LHCN-M2 (cell line): ENCODE measurements at regions not wholly inside any gene's neighbourhood (a gene's known extent, or its start where the extent isn't known, plus 50 kb on each side); places are given as distances from the start of the nearest gene placed in this dataset.

Source experiments
- DNase-seq: peaks from one replicate; pipeline ENCODE4 v3.0.0-alpha.2; 2012; ENCODE audit warnings: low read depth

DNA sequence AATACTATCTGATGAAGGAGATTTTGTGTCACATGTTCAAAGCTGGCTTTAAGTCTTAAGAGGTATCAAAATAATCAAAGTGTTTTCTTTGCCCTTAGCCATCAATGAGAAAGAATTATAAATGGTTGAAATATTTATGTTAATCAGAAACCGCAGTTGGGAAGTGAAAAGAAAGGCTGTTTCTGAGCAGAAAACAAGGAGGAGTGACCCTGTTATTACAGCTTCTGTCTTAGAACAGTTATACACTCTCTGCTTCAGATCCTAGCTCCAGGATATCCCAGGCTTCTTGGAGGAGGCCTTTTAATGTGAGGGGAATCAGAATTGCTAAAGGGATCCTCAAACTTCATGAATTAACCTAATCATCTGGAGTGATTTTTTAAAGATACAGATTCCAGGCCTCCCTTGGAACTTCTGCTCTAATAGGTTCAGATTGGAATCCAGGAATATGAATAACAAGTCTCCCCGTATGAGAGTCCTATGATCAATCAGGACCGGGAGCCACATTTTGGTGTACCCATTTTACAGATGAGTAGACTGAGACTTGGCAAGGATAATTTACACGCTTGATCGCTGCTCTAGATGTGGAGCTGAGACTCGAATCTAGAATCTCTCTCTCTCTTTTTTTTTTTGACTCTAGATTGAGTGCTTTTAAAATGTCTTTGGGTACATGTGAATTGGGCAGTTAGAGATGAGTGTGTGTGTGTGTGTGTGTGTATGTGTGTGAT, 50.8 kb upstream of the JAG1 start:
- DNase-seq = no peak

DNA sequence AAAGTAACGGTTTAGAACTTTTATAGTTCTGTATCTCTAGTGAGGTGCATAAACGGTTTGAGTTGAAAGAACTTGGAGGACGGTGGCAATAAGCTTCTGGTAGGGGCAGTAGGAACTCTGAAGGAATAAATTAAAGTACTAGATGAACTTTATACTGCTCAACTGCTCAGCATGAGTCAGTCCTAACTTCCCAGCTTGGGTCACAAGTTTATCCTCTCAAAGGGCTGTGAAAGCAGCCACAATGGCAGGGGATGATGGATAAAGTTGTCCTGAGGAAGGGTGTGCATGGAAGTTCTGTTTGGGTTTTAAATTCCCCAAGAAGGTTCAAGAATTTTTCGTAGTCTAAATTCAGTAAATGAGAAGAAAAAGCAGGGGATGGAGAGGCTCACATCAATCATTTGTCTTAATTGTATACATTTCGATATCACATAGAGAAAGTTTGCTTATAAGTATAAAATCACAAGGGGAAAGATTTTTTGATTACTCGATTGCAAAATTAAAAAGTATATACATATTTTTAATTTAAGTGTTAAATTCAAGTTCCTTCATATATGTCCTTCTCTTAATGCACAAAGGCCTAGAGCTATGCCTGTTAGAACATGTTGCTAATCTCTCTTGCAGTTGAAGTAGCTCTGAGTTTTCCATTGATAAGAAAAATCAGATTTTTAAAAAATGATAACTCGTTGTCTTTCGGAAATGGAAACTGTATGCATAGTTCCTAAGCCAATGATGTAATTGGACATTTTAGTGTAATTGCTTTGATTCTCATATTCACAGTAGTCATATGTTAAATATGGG, 55.3 kb upstream of the JAG1 start:
- DNase-seq = peak; percentile 48

DNA sequence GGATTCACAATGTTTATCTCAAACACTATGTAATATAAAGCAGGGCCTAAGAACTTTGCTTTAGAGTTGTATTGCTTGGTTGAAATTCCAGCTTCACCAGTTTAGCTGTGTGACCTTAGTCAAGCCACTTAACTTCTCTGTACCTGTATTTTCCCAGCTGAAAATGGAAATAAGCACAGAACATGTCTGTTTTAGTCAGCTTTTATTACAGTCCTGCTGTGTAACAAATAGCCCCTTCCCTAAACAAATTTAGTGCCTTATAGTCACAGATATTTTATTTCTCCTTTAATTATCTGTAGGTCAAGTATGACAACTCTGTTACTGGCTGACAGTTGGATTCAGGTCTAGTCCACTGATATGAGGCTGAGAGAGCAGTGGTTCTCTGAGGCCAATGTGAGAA, 56.0 kb upstream of the JAG1 start:
- DNase-seq = no peak

DNA sequence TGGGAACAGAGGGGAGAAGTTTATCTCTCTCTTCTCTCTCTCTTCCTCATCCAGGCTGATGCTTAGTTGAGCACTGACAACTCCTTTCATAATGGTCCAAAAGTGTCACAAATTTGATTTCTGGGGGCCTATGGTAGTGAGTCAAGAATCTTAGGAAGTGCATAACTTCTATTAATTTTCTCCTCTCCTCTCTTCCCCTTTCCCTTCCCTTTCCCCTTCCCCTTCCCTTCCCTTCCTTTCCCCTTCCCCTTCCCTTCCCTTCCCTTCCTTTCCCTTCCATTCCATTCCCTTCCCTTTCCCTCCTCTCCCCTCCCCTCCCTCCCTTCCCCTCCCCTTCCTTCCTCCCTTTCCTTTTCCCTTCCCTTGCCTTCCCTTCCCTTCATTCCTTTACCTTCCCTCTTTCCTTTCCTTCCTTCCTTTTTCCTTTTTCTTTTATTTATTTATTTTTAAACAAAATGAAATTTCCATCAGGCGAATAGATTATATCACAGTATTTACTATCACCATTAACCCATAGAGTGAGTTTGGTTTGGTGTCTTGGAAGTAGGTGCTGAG, 56.9 kb upstream of the JAG1 start:
- no peak for DNase-seq

DNA sequence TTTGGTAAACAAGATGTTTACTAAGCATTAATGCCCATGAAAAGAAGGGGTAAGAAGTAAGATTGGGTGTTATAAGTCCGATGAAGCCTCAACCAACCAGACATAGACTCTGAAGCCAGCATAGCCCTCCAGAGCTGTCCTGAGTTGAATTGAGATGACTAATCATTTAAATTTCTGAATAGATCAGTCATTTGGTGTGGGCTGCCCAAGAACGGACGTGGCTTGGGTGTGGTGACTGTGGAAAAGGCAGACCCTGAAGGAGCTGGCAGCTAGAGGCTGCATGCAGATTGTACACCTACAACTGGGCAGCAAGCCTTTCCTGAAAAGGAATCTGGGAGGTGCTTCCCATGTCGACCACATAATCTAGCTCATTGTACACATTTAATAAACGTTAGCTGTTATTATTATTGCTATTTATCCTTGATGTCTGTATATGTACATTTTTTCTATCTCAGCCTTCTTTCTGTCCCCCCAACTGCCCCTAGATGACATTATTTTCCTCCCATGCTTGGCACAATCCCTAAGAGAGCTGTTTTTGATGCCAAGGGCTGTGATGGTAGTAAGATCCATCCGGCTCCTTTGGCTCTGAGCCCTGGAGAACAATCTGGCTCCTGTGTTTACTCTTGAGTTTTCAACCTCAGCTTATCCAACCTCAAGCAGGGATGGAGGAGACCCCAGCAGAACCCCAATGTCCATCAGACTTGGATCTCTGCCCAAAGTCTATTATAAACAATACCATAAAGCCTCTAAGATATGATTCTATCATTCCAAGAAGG, 57.6 kb upstream of the JAG1 start:
- DNase-seq = peak; percentile 69

DNA sequence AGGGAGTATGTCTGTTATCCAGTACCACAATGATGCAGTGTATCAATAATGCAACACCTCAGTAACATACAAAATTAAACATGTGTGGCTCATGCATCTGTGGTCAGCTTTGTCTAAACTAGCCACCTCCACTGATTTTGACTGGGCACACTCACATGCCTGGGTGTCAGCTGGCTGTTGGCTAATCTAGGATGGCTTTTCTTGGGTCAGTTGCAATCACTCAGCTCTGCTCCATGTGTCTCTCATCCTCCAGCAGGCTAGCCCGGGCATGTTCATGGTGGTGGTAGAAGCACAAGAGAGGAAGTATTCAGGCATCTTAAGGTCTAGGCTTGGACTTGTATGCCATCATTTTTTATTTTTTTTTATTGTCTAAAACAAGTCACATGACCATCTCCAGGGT, 59.3 kb upstream of the JAG1 start:
- DNase-seq = peak; percentile 75

DNA sequence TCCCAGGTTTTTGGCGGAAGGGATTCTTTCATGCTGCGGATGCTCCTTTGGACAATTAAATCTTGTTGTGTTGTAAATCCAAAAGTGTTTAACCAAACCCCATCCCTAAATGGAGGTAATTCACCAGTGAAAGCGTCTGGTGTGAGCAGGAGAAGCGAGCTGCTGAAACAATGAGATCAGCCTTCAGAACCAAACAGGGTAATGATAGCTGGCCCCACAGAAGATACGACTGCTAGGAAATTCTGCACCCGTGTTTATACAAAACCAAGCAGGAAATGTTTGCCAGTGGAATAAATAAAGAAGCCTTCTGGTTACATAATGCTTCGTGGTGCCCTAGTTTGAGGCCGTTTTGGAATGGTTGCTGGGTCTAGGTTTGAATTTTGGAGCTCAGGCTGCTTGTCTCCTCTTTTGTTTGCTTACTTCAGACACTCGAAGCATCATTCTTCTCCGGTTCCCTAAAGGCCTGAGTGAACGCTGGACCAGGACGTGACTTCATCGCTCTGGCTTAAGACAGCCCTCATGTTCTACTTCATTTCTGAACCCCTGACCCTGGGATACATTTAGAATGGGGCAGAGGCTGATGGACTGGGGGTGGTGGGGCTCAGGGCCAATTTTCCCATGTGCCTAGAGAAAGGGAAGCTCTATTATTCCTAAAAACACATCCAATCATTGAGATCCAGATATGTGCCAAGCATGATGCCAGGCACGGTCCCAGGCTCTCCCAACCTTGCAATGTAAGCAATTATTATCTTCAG, 61.6 kb upstream of the JAG1 start:
- no peak for DNase-seq

DNA sequence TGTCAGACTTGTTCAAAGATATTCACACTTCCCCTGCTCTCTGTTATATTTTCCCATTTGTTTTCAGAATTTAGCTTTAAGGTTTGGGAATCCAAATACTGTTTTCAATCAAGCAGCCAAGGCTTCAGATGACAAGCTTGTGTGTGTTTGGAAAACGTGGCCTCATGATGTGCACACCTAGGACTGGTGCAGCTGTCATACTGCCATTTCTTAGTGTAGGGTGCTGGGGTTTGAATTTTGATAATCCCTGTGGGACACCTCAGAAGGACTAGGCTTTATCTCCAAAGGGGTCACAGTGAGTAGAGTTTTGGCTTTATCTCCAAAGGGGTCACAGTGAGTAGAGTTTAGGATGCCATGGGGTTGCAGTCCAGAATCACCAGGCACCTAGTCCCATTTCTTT, 65.3 kb upstream of the JAG1 start:
- DNase-seq = no peak

DNA sequence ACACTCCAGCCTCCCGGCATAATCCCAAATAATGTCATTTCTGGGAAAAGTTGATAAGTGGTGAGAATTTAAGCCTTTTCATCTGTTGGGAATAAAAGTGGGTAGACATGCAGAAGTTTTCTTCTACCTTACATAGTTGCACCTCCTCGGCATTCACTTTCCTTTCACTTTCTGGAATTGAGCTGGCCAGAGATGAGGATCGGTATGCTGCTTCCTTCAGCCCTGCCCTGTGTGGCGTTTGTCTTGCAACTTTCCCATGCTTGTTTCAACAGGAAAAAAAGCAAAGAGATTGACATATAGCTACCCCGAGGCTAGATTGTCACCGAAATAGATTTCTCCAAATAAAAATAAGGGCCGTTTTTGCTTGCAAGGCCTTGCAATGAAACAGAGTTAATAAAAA, 65.8 kb upstream of the JAG1 start:
- DNase-seq = no peak

DNA sequence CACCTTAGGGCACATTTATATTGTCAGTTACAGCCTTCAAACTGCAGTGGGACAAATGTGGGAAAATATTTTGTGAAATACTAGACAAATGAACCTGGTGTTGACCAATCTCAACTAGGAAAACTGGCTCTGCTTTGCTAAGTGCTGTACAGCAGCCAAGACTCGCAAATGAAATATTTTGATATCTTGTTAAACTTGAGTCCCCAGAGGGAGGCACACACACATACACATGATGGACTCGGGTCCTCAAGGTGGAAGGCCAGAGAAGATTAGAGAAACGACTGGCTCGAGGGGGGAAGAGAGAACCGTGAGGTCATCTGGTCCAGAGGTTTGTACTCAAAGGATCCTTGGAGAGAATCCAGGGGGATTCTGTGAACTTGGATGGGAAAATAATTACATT, 67.3 kb upstream of the JAG1 start:
- no peak for DNase-seq

GRCh38 chr20:10745790-10746189, 72.0 kb upstream of the JAG1 start:
- no peak for DNase-seq

DNA sequence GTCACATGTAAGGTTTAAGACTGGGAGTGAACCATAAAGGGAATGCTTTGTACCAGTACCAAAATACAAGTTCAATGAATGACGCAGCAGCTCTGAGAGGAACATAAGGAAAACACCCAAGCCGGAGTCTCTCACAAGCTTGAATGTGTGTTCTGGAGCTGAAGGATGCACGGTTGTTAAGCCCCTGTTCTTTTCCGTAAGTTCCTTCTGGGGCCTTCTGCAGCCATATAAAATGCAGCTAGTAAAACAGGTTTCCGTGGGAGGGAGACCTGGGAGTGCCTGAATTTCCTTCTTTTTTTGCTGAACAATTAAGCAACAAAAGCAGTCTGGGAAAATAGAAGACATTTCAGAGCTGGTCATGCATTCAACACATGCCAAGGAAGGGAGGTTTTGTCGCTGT, 73.2 kb upstream of the JAG1 start:
- DNase-seq = no peak

- no peak for DNase-seq
Observed at GRCh38 chr20:10749084-10749483, 75.3 kb upstream of the JAG1 start.

DNA sequence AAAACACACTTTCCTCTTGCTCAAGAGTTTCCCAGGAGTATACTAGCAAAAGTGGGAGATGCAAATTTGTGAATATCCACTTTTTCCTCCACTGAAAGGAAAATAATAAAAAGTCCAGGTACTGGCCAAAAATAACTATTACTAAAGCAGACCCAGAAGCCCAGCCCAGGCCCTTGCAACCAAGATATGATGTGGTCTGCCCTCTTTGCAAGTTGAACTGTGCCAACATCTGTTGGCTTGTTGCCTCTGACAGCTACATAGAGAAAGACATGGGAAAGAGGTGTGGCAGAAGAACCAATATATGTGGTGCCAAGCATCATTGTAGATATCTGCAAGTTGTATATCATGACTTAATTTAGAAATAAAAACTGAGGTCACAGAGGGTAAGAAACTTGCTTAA, 78.4 kb upstream of the JAG1 start:
- DNase-seq = no peak

DNA sequence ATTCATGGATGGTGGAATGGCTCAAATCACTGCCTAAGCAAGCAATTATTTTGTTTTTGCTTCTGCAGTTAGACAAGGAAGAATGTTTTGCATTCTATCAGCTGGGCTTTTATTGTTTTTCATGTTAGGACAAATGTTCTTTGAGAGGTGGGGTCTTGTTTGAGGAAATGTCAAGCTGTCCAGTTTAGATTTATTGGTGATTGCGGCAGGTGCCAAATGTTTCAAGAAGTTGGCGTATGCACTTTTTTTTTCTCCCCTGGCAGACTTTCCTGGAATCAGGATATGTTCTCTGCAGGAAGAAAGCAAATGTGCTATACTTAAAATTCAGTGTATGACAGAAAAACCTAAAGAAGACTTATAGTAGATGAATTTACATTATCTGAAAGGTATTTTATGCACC, 81.0 kb upstream of the JAG1 start:
- DNase-seq = no peak

- DNase-seq = peak; percentile 10
Observed at GRCh38 chr20:10758446-10758845, 84.6 kb upstream of the JAG1 start.

GRCh38 chr20:10761232-10761631, 87.4 kb upstream of the JAG1 start:
- DNase-seq = peak; percentile 93

GRCh38 chr20:10761786-10762185, 88.0 kb upstream of the JAG1 start:
- peak; percentile 86 for DNase-seq

DNA sequence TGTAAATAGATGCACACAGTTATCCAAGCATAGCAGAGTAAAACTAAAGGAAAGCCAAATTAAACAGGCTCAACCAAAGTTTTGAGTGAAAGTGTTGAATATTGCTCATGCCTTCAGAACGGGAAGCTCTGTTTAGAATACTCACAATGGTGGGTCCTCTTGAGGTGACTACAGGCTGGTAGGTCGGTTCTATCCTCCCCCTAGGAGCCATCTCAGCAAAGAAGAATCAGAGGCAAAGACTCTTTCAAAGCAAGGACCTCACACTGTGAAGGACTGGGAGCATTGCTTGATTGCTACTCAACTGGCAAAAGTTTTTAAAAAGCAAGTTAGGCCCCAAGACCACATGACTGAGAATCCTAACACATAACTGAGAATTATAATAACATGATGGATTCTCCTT, 88.4 kb upstream of the JAG1 start:
- no peak for DNase-seq

- no peak for DNase-seq
Observed at GRCh38 chr20:10763112-10763511, 89.3 kb upstream of the JAG1 start.

DNA sequence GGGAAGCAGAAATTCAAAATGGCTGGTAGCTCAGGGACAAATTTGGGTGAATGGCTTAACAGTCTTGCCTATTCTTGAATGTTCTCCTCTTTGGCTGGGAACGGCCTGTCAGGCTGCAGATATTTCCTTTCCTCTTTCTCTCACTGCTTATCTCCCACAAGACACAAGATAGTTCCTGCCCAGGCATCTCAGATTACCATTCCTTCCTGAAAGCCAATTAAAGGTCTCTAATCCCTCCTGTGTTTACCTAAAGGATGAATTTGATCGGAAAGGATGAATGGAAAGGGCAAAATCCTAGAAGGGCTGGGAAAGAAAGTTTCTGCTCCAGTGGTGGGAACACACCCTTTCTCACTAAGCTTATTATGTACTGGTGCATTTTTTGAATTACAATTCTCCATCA, 95.9 kb upstream of the JAG1 start:
- DNase-seq = no peak

GRCh38 chr20:10770753-10771152, 97.0 kb upstream of the JAG1 start:
- no peak for DNase-seq
